Nephron progenitor cell (in vitro differentiated cells): ENCODE measurements at regions not wholly inside any gene's neighbourhood (a gene's known extent, or its start where the extent isn't known, plus 50 kb on each side); places are given as distances from the start of the nearest gene placed in this dataset.

ENCODE experiments used
- DNase-seq: peaks from one replicate; pipeline ENCODE4 v3.0.0; 2021
- H3K27ac Mint-ChIP-seq: 2 replicates; pipeline ENCODE4 v1.8.0; 2021; ENCODE audit warnings: mild to moderate bottlenecking, moderate library complexity, mixed read lengths
- H3K27me3 Mint-ChIP-seq: 2 replicates; pipeline ENCODE4 v1.8.0; 2021; ENCODE audit warnings: mild to moderate bottlenecking, low read depth, mixed read lengths; ENCODE audit not compliant: poor library complexity
- H3K36me3 Mint-ChIP-seq: 2 replicates; pipeline ENCODE4 v1.8.0; 2021; ENCODE audit warnings: low read depth, mixed read lengths
- H3K4me1 Mint-ChIP-seq: 2 replicates; pipeline ENCODE4 v1.8.0; 2021; ENCODE audit warnings: mixed read lengths
- H3K4me3 Mint-ChIP-seq: 2 replicates; pipeline ENCODE4 v1.8.0; 2021; ENCODE audit warnings: mild to moderate bottlenecking, moderate library complexity, mixed read lengths
- H3K9me3 Mint-ChIP-seq: 2 replicates; pipeline ENCODE4 v1.8.0; 2021; ENCODE audit warnings: mild to moderate bottlenecking, moderate library complexity, mixed read lengths
- TF ChIP-seq, protein P1 (sequence below): fragments of 200-600 bp; sonication (generic); IDR thresholded peaks from 2 replicates; pipeline ENCODE4 v1.5.0; 2021; ENCODE audit warnings: antibody characterized with exemption

DNA sequence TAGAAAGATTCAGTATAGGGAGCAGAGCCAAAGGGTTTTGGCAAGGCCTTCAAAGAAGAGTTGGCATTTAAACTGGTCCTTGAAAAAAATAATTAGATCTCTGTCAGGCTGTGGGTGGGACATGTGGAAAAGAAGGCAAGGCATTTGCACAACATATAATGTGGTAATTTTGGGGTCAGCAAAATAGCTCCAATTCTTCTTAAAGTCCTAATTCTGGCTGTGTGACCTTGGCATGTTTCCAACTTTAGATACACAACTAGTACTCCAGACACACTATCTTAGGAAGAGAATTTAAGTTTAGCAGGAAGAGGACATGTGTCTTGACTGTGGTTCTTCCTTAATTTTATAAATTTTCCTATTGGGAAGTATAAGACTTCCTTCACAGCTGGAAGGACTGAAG is 206.3 kb downstream of the PCDH17 start:
- no peak overlapping the region for H3K27ac Mint-ChIP-seq

DNA sequence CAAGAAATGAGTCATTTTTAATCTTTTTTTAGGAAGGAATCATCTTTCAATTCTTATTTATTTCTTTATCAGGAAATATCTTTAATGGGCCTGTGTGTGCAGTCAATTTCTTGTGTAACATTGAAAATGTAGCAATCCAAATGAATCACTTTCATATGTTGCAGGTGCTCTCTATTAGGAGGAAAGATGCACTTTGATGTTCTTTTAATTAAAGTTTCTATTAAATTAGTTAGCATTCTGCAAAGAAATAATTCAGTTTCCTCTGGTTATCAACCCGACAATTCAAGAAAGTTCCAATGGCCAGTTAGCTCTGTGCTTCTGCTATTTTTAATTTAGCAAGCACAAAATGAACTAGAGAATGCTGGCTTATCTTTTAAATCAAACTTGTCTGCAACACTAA is 212.0 kb downstream of the PCDH17 start:
- Mint-ChIP-seq H3K27me3 (no peaks in the 10 kb centered on the region), H3K4me1 (no peaks in the 10 kb centered on the region), H3K4me3 (no peak overlapping the region), H3K27ac (no peak overlapping the region), H3K9me3 (peaks cover 26% of the 10 kb centered on the region), H3K36me3 (peaks cover 13% of the 10 kb centered on the region)
- no peak for DNase-seq
- TF ChIP-seq, protein P1, sequence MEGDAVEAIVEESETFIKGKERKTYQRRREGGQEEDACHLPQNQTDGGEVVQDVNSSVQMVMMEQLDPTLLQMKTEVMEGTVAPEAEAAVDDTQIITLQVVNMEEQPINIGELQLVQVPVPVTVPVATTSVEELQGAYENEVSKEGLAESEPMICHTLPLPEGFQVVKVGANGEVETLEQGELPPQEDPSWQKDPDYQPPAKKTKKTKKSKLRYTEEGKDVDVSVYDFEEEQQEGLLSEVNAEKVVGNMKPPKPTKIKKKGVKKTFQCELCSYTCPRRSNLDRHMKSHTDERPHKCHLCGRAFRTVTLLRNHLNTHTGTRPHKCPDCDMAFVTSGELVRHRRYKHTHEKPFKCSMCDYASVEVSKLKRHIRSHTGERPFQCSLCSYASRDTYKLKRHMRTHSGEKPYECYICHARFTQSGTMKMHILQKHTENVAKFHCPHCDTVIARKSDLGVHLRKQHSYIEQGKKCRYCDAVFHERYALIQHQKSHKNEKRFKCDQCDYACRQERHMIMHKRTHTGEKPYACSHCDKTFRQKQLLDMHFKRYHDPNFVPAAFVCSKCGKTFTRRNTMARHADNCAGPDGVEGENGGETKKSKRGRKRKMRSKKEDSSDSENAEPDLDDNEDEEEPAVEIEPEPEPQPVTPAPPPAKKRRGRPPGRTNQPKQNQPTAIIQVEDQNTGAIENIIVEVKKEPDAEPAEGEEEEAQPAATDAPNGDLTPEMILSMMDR, result no peak

More for the DNA sequence above, 206.3 kb downstream of the PCDH17 start:
- DNase-seq, result no peak
- H3K4me1 Mint-ChIP-seq, result peaks cover 23% of the 10 kb centered on the region
- TF ChIP-seq, protein P1, result no peak
- H3K27me3 Mint-ChIP-seq, result no peaks in the 10 kb centered on the region
- peaks cover 3% of the 10 kb centered on the region for H3K9me3 Mint-ChIP-seq
- no peak overlapping the region for H3K4me3 Mint-ChIP-seq
- H3K36me3 Mint-ChIP-seq, result no peaks in the 10 kb centered on the region

DNA sequence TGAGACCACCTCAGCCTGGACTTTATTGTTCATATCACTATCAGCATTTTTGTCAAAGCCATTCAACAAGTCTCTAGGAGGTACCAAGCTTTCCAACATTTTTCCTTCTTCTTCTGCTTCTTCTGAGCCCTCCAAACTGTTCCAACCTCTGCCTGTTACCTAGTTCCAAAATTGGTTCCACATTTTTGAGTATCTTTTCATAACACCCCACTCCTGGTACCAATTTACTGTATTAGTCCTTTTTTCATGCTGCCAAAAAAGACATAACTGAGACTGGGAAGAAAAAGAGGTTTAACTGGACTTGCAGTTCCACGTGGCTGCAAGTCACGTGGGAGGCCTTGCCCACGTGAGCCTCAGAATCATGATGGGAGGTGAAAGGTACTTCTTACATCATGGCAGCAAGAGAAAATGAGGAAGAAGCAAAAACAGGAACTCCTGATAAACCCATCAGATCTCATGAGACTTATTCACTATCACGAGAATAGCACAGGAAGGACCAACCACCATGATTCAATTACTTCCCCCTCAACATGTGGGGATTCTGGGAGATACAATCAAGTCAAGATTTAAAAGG is 215.1 kb downstream of the PCDH17 start:
- H3K27me3 Mint-ChIP-seq, result no peaks in the 10 kb centered on the region
- TF ChIP-seq, protein P1, result no peak
- peaks cover 13% of the 10 kb centered on the region for H3K36me3 Mint-ChIP-seq
- H3K27ac Mint-ChIP-seq, result peak overlapping the region; percentile 19
- no peak for DNase-seq
- no peaks in the 10 kb centered on the region for H3K4me1 Mint-ChIP-seq
- no peak overlapping the region for H3K4me3 Mint-ChIP-seq
- H3K9me3 Mint-ChIP-seq, result peaks cover 26% of the 10 kb centered on the region

DNA sequence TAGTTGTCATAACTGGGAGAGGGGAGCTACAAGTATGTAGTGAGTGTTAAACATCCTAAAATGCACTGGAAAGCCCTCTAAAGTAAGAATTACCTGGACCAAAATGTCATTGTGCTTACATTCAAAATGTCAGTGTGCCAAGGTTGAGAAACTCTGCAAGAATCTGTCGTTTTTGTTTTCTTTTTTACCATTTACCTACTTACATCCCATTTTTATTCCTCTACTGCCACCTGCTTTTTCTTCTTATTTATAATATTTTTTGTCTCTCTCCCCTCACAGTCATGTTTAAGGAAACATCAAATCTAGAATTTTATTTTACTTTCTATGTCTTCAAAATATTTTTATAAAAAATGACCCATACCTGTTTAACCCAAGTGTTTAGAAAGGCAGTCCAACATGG is 226.4 kb downstream of the PCDH17 start:
- TF ChIP-seq, protein P1, result no peak
- no peak overlapping the region for H3K4me3 Mint-ChIP-seq
- no peaks in the 10 kb centered on the region for H3K36me3 Mint-ChIP-seq
- no peaks in the 10 kb centered on the region for H3K9me3 Mint-ChIP-seq
- no peaks in the 10 kb centered on the region for H3K4me1 Mint-ChIP-seq
- no peak overlapping the region for H3K27ac Mint-ChIP-seq
- H3K27me3 Mint-ChIP-seq, result no peaks in the 10 kb centered on the region
- DNase-seq, result no peak

DNA sequence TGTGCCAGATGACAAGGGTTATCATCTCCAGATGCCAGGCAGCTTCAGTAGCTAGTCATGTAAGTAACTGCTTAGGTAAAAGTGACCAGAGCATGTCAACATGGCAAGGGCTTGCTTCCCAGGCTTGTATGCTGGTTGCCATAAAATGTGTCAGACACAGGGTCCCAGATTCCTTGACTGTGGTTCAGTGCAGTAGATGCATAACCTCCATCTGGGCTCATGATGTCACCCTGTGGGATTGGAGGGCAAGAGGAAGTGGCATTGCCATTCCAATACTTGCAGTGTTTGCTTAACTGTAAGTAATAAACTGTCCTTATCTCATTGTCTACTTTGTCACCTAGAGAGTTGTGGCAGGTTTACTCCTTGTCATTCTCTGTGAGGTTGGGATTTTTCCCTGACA is 226.8 kb downstream of the PCDH17 start:
- no peak for DNase-seq
- H3K27ac Mint-ChIP-seq, result no peak overlapping the region
- TF ChIP-seq, protein P1, result no peak
- H3K4me1 Mint-ChIP-seq, result no peaks in the 10 kb centered on the region
- H3K9me3 Mint-ChIP-seq, result no peaks in the 10 kb centered on the region
- H3K4me3 Mint-ChIP-seq, result no peak overlapping the region
- no peaks in the 10 kb centered on the region for H3K27me3 Mint-ChIP-seq
- no peaks in the 10 kb centered on the region for H3K36me3 Mint-ChIP-seq

DNA sequence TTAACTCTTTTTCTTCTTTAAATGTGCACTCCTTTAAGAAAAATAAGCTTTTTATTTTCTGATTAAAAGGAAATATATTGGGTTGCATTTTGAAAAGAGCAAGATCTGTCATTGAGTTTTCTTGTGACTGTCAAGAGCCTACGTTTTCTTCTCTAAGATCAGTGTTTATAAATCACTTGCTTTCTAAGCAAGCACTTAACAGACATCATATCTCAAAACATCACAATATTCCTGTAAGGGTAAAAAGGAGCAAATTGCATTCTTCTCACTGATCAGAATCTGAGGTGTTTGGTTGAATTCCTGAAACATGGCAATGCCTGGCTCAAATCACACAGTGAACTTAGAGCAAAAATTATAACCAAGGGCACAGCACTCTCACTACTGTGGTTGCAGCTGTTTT is 231.3 kb downstream of the PCDH17 start:
- Mint-ChIP-seq H3K27ac (no peak overlapping the region), H3K4me1 (no peaks in the 10 kb centered on the region), H3K27me3 (peaks cover 7% of the 10 kb centered on the region), H3K9me3 (peaks cover 30% of the 10 kb centered on the region), H3K36me3 (peaks cover 4% of the 10 kb centered on the region), H3K4me3 (no peak overlapping the region)
- DNase-seq, result no peak
- TF ChIP-seq, protein P1, result no peak
